ENCODE measurements at regions not wholly inside any gene's neighbourhood (a gene's known extent, or its start where the extent isn't known, plus 50 kb on each side); places are given as distances from the start of the nearest gene placed in this dataset.

DNA sequence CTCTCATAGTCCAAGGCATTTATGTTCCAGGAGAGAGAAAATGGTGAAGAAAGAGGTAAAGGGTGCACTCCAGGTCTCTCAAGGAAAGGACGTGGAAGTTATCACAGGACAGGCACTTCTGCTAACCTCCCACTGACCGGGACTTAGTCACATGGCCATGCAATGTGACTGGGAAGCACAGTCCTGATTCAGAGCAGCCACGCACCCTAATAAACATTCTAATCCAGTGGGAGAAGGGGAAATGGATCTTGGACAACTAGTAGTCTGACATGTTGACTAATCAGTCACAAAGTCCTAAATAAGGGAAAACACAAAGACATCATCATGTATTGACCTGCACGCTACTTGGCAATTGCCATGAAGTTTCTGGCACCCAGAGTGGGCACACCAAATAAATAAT, 417.5 kb upstream of the ZMIZ1 start:
- TF ChIP-seq POLR2AphosphoS5 (IDR thresholded peaks at IDR 0.05) = no peak
- TF ChIP-seq, protein P1, sequence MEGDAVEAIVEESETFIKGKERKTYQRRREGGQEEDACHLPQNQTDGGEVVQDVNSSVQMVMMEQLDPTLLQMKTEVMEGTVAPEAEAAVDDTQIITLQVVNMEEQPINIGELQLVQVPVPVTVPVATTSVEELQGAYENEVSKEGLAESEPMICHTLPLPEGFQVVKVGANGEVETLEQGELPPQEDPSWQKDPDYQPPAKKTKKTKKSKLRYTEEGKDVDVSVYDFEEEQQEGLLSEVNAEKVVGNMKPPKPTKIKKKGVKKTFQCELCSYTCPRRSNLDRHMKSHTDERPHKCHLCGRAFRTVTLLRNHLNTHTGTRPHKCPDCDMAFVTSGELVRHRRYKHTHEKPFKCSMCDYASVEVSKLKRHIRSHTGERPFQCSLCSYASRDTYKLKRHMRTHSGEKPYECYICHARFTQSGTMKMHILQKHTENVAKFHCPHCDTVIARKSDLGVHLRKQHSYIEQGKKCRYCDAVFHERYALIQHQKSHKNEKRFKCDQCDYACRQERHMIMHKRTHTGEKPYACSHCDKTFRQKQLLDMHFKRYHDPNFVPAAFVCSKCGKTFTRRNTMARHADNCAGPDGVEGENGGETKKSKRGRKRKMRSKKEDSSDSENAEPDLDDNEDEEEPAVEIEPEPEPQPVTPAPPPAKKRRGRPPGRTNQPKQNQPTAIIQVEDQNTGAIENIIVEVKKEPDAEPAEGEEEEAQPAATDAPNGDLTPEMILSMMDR (IDR thresholded peaks at IDR 0.05) = no peak
- TF ChIP-seq EP300 (IDR thresholded peaks at IDR 0.05) = no peak
- no peak for TF ChIP-seq POLR2A (IDR thresholded peaks at IDR 0.05)

Data from suprapubic skin (tissue), 4 donors.